ENCODE measurements at regions not wholly inside any gene's neighbourhood (a gene's known extent, or its start where the extent isn't known, plus 50 kb on each side); places are given as distances from the start of the nearest gene placed in this dataset.

DNA sequence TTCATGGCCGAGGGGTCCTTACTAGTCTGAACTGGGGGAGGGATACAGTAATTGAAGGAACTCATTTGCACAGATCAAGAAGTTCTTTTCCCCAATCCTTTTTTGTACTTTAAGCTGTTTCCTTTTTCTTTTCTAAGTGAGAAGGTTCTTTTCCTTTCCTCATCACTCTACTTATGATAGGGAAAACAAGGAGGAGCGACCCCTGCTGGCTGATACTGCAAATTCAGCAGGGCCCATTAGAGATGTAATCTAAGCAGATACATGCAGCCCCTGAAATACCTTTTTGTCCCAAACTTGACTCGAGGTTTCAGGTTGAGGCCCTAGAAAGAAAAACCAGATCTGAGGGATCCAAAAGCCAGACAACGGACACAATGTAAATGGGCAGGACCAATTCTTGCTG lies 305.5 kb downstream of the DNAJB9 start:
- H3K36me3 ChIP-seq (ENCODE audit: control insufficient read depth in 2 of 3, insufficient read depth in 3 of 3, low read length in 3 of 3): no peaks in the 10 kb centered on the region
- TF ChIP-seq, protein P1, sequence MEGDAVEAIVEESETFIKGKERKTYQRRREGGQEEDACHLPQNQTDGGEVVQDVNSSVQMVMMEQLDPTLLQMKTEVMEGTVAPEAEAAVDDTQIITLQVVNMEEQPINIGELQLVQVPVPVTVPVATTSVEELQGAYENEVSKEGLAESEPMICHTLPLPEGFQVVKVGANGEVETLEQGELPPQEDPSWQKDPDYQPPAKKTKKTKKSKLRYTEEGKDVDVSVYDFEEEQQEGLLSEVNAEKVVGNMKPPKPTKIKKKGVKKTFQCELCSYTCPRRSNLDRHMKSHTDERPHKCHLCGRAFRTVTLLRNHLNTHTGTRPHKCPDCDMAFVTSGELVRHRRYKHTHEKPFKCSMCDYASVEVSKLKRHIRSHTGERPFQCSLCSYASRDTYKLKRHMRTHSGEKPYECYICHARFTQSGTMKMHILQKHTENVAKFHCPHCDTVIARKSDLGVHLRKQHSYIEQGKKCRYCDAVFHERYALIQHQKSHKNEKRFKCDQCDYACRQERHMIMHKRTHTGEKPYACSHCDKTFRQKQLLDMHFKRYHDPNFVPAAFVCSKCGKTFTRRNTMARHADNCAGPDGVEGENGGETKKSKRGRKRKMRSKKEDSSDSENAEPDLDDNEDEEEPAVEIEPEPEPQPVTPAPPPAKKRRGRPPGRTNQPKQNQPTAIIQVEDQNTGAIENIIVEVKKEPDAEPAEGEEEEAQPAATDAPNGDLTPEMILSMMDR (IDR thresholded peaks at IDR 0.05; ENCODE audit: borderline replicate concordance, extremely low read depth, insufficient read depth): no peak
- H3K9me3 ChIP-seq (ENCODE audit: control insufficient read depth in 2 of 3, insufficient read depth in 1 of 3, low read length in 3 of 3): peaks cover 0 to 11% (median 0%) of the 10 kb centered on the region in 3 donors
- FAIRE-seq (no peak), DNase-seq (no peak)
- H3K9ac ChIP-seq (ENCODE audit: low read length in 3 of 3): no peak overlapping the region
- H3K27me3 ChIP-seq (ENCODE audit: control insufficient read depth, insufficient read depth, low read length): no peaks in the 10 kb centered on the region
- H3K27ac ChIP-seq (ENCODE audit: low read depth in 2 of 2, low read length in 2 of 2): no peak overlapping the region
- no peak overlapping the region for H3K4me3 ChIP-seq (ENCODE audit: low read length in 3 of 3)
- intact Hi-C loops (cut with DNase I): no loop called here
- no peaks in the 10 kb centered on the region for H3K4me1 ChIP-seq (ENCODE audit: control insufficient read depth in 2 of 3, insufficient read depth in 2 of 3, low read depth in 1 of 3, low read length in 3 of 3)

DNA sequence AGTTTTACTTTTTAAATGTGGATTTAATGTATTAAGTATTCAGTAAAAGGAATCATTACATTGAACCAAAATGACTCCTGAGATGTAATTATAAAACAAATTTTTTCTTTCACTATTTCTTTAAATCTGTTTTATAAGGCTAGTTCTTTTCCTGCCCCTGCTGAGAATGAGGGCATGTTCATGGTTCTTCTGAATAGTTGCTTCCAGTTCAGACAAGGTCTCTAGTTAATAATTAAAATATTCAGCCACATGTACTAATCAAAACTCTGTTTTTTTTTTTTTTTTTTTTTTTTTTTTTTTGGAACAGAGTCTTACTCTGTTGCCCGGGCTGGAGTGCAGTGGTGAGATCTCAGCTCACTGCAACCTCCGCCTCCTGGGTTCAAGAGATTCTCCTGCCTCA lies 321.2 kb downstream of the DNAJB9 start:
- TF ChIP-seq, protein P1 (IDR thresholded peaks at IDR 0.05; ENCODE audit: borderline replicate concordance, extremely low read depth, insufficient read depth): no peak
- Histone ChIP-seq H3K27me3 (ENCODE audit: control insufficient read depth, insufficient read depth, low read length) (no peaks in the 10 kb centered on the region), H3K9me3 (ENCODE audit: control insufficient read depth in 2 of 3, insufficient read depth in 1 of 3, low read length in 3 of 3) (peaks cover 0 to 3% (median 0%) of the 10 kb centered on the region in 3 donors), H3K4me1 (ENCODE audit: control insufficient read depth in 2 of 3, insufficient read depth in 2 of 3, low read depth in 1 of 3, low read length in 3 of 3) (no peaks in the 10 kb centered on the region), H3K4me3 (ENCODE audit: low read length in 3 of 3) (no peak overlapping the region), H3K27ac (ENCODE audit: low read depth in 2 of 2, low read length in 2 of 2) (no peak overlapping the region), H3K36me3 (ENCODE audit: control insufficient read depth in 2 of 3, insufficient read depth in 3 of 3, low read length in 3 of 3) (no peaks in the 10 kb centered on the region), H3K9ac (ENCODE audit: low read length in 3 of 3) (no peak overlapping the region)
- FAIRE-seq (peak; percentile 84), DNase-seq (no peak)
- intact Hi-C loops (cut with DNase I): no loop called here

DNA sequence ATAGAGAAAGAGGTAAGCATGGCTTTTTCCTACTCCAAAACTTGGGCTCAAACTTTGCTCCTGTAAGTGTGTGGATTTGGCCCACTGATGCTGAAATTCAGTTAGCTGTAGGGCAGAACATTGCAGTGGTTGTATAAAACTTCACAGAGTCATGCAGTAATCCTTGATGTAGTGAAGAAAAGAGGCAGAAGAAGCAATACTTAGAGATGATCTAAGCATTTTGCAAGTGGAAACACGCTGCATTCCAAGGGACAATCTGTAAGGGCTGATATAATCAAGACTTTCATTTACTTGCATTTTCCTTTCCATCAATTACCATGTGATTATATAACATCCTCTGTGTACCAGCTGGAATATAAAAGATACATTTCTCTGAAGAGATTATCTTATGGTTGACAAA lies 338.8 kb downstream of the DNAJB9 start:
- DNase-seq (no peak), FAIRE-seq (no peak)
- intact Hi-C loops (cut with DNase I): no loop called here
- TF ChIP-seq, protein P1 (IDR thresholded peaks at IDR 0.05; ENCODE audit: borderline replicate concordance, extremely low read depth, insufficient read depth): no peak
- Histone ChIP-seq H3K4me3 (ENCODE audit: low read length in 3 of 3) (no peak overlapping the region), H3K9me3 (ENCODE audit: control insufficient read depth in 2 of 3, insufficient read depth in 1 of 3, low read length in 3 of 3) (no peaks in the 10 kb centered on the region), H3K9ac (ENCODE audit: low read length in 3 of 3) (no peak overlapping the region), H3K27ac (ENCODE audit: low read depth in 2 of 2, low read length in 2 of 2) (no peak overlapping the region), H3K27me3 (ENCODE audit: control insufficient read depth, insufficient read depth, low read length) (no peaks in the 10 kb centered on the region), H3K36me3 (ENCODE audit: control insufficient read depth in 2 of 3, insufficient read depth in 3 of 3, low read length in 3 of 3) (no peaks in the 10 kb centered on the region), H3K4me1 (ENCODE audit: control insufficient read depth in 2 of 3, insufficient read depth in 2 of 3, low read depth in 1 of 3, low read length in 3 of 3) (no peaks in the 10 kb centered on the region)

DNA sequence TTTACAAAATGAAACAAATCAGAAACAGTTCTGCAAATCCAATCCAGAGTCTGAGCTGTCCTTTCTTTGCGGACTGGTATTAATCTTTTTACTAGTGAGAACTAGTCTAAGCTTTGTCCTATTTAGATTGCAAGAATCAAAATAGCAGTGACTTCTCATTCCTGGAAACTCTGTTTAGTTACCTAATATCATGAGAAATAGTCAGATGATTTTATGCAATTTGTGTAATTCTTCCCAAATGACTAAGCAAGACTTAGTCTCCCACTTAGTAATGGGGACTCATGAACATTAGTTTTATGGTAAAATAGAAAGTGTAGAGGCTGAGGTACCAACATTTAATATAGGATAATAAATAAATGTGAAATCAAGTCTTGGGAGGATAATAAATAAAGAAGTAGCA lies 341.3 kb downstream of the DNAJB9 start:
- FAIRE-seq: no peak
- Histone ChIP-seq H3K9me3 (ENCODE audit: control insufficient read depth in 2 of 3, insufficient read depth in 1 of 3, low read length in 3 of 3) (no peaks in the 10 kb centered on the region), H3K9ac (ENCODE audit: low read length in 3 of 3) (no peak overlapping the region), H3K27me3 (ENCODE audit: control insufficient read depth, insufficient read depth, low read length) (no peaks in the 10 kb centered on the region), H3K4me3 (ENCODE audit: low read length in 3 of 3) (no peak overlapping the region), H3K4me1 (ENCODE audit: control insufficient read depth in 2 of 3, insufficient read depth in 2 of 3, low read depth in 1 of 3, low read length in 3 of 3) (no peaks in the 10 kb centered on the region), H3K27ac (ENCODE audit: low read depth in 2 of 2, low read length in 2 of 2) (no peak overlapping the region), H3K36me3 (ENCODE audit: control insufficient read depth in 2 of 3, insufficient read depth in 3 of 3, low read length in 3 of 3) (no peaks in the 10 kb centered on the region)
- no peak for DNase-seq
- TF ChIP-seq, protein P1 (IDR thresholded peaks at IDR 0.05; ENCODE audit: borderline replicate concordance, extremely low read depth, insufficient read depth): no peak
- intact Hi-C loops (cut with DNase I): no loop called here
